Cardiac muscle cell (in vitro differentiated cells and primary cell): ENCODE measurements at regions not wholly inside any gene's neighbourhood (a gene's known extent, or its start where the extent isn't known, plus 50 kb on each side); places are given as distances from the start of the nearest gene placed in this dataset.
A peak's percentile ranks its signal among the peaks of the same experiment; 100 is the strongest.

Experiments used
- DNase-seq, 2 donors: peaks; one replicate each; pipeline versions ENCODE4 v3.0.0 to v3.0.0-alpha.2; 2010 to 2017; ENCODE audit warnings: low read depth in 1 of 2, low spot score in 1 of 2
- H3K27ac ChIP-seq: fragments of 200-600 bp; sonication (generic); 2 replicates; pipeline ENCODE4 v1.5.1; 2016
- H3K27me3 ChIP-seq: fragments of 200-600 bp; sonication (generic); 2 replicates; pipeline ENCODE4 v1.6.0; 2016; ENCODE audit warnings: control low read depth
- H3K36me3 ChIP-seq: fragments of 200-600 bp; sonication (generic); 2 replicates; pipeline ENCODE4 v1.5.1; 2016; ENCODE audit warnings: control low read depth
- H3K4me1 ChIP-seq: fragments of 200-600 bp; sonication (generic); 2 replicates; pipeline ENCODE4 v1.8.1; 2017; ENCODE audit warnings: low read depth, mild to moderate bottlenecking, mixed run types
- H3K4me3 ChIP-seq: fragments of 200-600 bp; sonication (generic); 2 replicates; pipeline ENCODE4 v1.5.1; 2016; ENCODE audit warnings: mild to moderate bottlenecking
- H3K9me3 ChIP-seq: fragments of 200-600 bp; sonication (generic); 2 replicates; pipeline ENCODE4 v1.5.1; 2017; ENCODE audit warnings: low read depth, mild to moderate bottlenecking, control low read depth
- CTCF ChIP-seq: IDR thresholded peaks from 2 replicates; pipeline ENCODE4 v1.5.1; 2012; ENCODE audit warnings: low read depth, mild to moderate bottlenecking, low read length

- DNase-seq = peak in 1 of 2 donors; percentile 44
- TF ChIP-seq CTCF = no peak
- Histone ChIP-seq H3K27ac (no peak overlapping the region), H3K4me3 (no peak overlapping the region), H3K4me1 (peaks cover 8% of the 10 kb centered on the region), H3K36me3 (no peaks in the 10 kb centered on the region), H3K9me3 (no peaks in the 10 kb centered on the region), H3K27me3 (no peaks in the 10 kb centered on the region)
Observed at GRCh38 chr18:54023471-54023870, 201.0 kb downstream of the MBD2 start.

- TF ChIP-seq CTCF = no peak
- H3K36me3 ChIP-seq = no peaks in the 10 kb centered on the region
- H3K4me1 ChIP-seq = no peaks in the 10 kb centered on the region
- H3K4me3 ChIP-seq = no peak overlapping the region
- no peak overlapping the region for H3K27ac ChIP-seq
- DNase-seq = no peak
- H3K27me3 ChIP-seq = no peaks in the 10 kb centered on the region
- H3K9me3 ChIP-seq = no peaks in the 10 kb centered on the region
Observed at GRCh38 chr18:54020966-54021365, 203.5 kb downstream of the MBD2 start.

- no peak for DNase-seq
- Histone ChIP-seq H3K4me1 (no peaks in the 10 kb centered on the region), H3K9me3 (no peaks in the 10 kb centered on the region)
Observed at GRCh38 chr18:54020156-54020745, 204.2 kb downstream of the MBD2 start.

GRCh38 chr18:54019641-54020040 is 204.8 kb downstream of the MBD2 start:
- H3K27ac ChIP-seq = no peak overlapping the region
- no peaks in the 10 kb centered on the region for H3K9me3 ChIP-seq
- H3K4me3 ChIP-seq = no peak overlapping the region
- H3K4me1 ChIP-seq = no peaks in the 10 kb centered on the region
- H3K27me3 ChIP-seq = no peaks in the 10 kb centered on the region
- DNase-seq = no peak
- no peak for TF ChIP-seq CTCF
- H3K36me3 ChIP-seq = no peaks in the 10 kb centered on the region

More at GRCh38 chr18:54020156-54020745, 204.2 kb downstream of the MBD2 start:
- no peak overlapping the region for H3K27ac ChIP-seq
- H3K27me3 ChIP-seq = no peaks in the 10 kb centered on the region
- no peak overlapping the region for H3K4me3 ChIP-seq
- H3K36me3 ChIP-seq = no peaks in the 10 kb centered on the region
- TF ChIP-seq CTCF = no peak

- H3K36me3 ChIP-seq = no peaks in the 10 kb centered on the region
- no peaks in the 10 kb centered on the region for H3K4me1 ChIP-seq
- no peak for TF ChIP-seq CTCF
- no peak for DNase-seq
- H3K27me3 ChIP-seq = no peaks in the 10 kb centered on the region
- H3K9me3 ChIP-seq = no peaks in the 10 kb centered on the region
- H3K4me3 ChIP-seq = no peak overlapping the region
- no peak overlapping the region for H3K27ac ChIP-seq
Observed at GRCh38 chr18:54013452-54013851, 211.0 kb downstream of the MBD2 start.
